Glutamatergic neuron (in vitro differentiated cells): ENCODE measurements at regions not wholly inside any gene's neighbourhood (a gene's known extent, or its start where the extent isn't known, plus 50 kb on each side); places are given as distances from the start of the nearest gene placed in this dataset.
"Not testable (repeated sequence)": the region's sequence is repeated elsewhere in the genome, so short reads cannot be mapped to it uniquely, and the experiment has no call there.

ENCODE experiments used
- DNase-seq: peaks from one replicate; pipeline ENCODE4 v3.0.0; 2022
- H3K27ac Mint-ChIP-seq: one replicate; pipeline ENCODE4 v1.8.0; 2020; ENCODE audit warnings: mild to moderate bottlenecking, mixed read lengths, inconsistent platforms; ENCODE audit not compliant: unreplicated experiment
- H3K27me3 Mint-ChIP-seq: one replicate; pipeline ENCODE4 v1.8.0; 2020; ENCODE audit warnings: mild to moderate bottlenecking, moderate library complexity, mixed read lengths, inconsistent platforms; ENCODE audit not compliant: unreplicated experiment
- H3K36me3 Mint-ChIP-seq: one replicate; pipeline ENCODE4 v1.8.0; 2020; ENCODE audit warnings: mild to moderate bottlenecking, mixed read lengths, inconsistent platforms; ENCODE audit not compliant: unreplicated experiment
- H3K4me1 Mint-ChIP-seq: one replicate; pipeline ENCODE4 v1.8.0; 2020; ENCODE audit warnings: mild to moderate bottlenecking, low read depth, mixed read lengths, inconsistent platforms; ENCODE audit not compliant: unreplicated experiment
- H3K4me3 Mint-ChIP-seq: one replicate; pipeline ENCODE4 v1.8.0; 2020; ENCODE audit warnings: mild to moderate bottlenecking, mixed read lengths, inconsistent platforms; ENCODE audit not compliant: unreplicated experiment
- H3K9me3 Mint-ChIP-seq: one replicate; pipeline ENCODE4 v1.8.0; 2020; ENCODE audit warnings: mild to moderate bottlenecking, moderate library complexity, mixed read lengths, inconsistent platforms; ENCODE audit not compliant: unreplicated experiment
- TF ChIP-seq, protein P1 (sequence below): fragments of 200-600 bp; sonication (generic); IDR thresholded peaks from one replicate; pipeline ENCODE4 v1.5.0; 2021; ENCODE audit not compliant: partially characterized antibody, unreplicated experiment

DNA sequence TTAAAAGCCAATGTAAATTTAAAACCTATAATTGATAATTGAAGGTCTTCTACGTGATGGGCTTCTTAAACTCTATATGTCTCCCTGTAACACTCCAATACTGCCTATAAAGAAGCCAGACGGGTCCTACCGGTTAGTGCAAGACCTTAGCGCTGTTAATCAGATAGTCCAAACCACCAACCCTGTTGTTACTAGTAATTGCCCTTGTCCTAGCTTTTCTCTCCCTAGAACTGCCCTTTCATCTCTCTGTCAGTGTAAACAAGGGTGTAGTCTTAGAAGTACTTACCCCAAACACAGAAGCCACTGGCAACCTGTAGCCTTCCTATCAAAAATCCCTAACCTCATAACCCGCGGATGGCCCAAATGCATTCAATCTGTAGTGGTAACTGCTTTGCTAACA lies 243.0 kb upstream of the DIO3 start:
- Mint-ChIP-seq H3K4me3 (no peak overlapping the region), H3K27ac (no peak overlapping the region), H3K27me3 (peaks cover 2% of the 10 kb centered on the region), H3K36me3 (peaks cover 14% of the 10 kb centered on the region), H3K4me1 (no peaks in the 10 kb centered on the region), H3K9me3 (peaks cover 4% of the 10 kb centered on the region)
- TF ChIP-seq, protein P1, sequence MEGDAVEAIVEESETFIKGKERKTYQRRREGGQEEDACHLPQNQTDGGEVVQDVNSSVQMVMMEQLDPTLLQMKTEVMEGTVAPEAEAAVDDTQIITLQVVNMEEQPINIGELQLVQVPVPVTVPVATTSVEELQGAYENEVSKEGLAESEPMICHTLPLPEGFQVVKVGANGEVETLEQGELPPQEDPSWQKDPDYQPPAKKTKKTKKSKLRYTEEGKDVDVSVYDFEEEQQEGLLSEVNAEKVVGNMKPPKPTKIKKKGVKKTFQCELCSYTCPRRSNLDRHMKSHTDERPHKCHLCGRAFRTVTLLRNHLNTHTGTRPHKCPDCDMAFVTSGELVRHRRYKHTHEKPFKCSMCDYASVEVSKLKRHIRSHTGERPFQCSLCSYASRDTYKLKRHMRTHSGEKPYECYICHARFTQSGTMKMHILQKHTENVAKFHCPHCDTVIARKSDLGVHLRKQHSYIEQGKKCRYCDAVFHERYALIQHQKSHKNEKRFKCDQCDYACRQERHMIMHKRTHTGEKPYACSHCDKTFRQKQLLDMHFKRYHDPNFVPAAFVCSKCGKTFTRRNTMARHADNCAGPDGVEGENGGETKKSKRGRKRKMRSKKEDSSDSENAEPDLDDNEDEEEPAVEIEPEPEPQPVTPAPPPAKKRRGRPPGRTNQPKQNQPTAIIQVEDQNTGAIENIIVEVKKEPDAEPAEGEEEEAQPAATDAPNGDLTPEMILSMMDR: no peak
- no peak for DNase-seq

DNA sequence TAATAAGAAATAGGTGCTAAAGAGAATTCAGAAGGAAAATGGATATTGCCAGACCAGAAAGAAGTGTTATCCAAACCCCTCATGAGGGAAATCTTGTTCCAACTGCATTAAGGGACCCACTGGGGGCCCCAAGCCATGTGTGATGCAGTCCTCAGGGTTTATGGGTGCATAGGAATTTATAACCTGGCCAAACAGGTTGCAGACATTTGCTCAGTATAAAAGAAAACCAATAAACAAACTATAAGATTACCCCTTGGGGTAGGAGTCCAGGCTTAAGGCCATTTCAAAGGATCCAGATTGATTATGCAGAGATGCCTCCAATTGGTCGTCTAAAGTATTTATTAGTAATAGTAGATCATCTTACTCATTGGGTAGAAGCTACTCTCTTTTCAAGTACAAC lies 240.9 kb upstream of the DIO3 start:
- Mint-ChIP-seq H3K4me1 (no peaks in the 10 kb centered on the region), H3K4me3 (no peak overlapping the region), H3K9me3 (peaks cover 4% of the 10 kb centered on the region)

DNA sequence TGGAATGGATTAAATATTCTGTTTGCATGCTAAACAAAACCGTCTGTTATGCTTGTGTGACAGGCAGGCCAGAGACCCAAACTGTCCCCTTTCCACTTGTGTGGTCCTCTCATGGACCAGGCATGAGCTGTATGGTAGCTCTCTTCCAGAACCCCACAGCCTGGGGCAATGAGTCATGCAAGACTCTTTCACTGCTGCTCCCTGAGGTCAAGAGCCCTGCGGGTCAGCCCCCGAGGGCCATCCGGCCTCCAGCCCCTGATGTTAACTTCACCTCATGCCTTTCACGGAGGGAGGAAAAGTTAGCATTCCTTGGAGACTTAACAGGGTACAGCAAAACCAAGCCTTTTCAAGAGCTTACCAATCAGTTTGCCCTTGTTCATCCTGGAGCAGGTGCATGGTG lies 239.1 kb upstream of the DIO3 start:
- Mint-ChIP-seq H3K36me3 (peaks cover 18% of the 10 kb centered on the region), H3K27me3 (peaks cover 2% of the 10 kb centered on the region), H3K4me3 (no peak overlapping the region), H3K27ac (no peak overlapping the region), H3K9me3 (peaks cover 4% of the 10 kb centered on the region), H3K4me1 (no peaks in the 10 kb centered on the region)
- no peak for DNase-seq
- TF ChIP-seq, protein P1: no peak

More for the DNA sequence above, 240.9 kb upstream of the DIO3 start:
- TF ChIP-seq, protein P1: no peak
- DNase-seq: no peak
- H3K36me3 Mint-ChIP-seq: peaks cover 30% of the 10 kb centered on the region
- no peak overlapping the region for H3K27ac Mint-ChIP-seq
- H3K27me3 Mint-ChIP-seq: peaks cover 2% of the 10 kb centered on the region

DNA sequence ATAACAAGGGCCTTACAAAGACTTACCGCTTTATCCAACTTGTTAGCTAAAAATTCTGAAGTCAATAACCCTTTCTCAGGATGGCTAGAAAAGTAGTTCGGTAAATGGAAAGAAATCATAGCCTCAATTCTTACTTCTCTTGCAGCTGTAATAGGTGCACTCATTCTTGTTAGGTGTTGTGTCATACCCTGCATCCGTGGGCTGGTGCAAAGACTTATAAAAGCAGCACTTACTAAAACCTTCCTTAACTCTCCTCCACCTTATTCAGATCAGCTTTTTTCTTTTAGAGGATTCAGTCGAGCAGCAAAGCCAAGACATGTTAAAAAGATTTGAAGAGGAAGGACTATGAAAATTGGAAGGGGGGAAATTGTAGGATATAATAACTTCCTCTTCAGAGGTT lies 238.2 kb upstream of the DIO3 start:
- no peak overlapping the region for H3K4me3 Mint-ChIP-seq
- TF ChIP-seq, protein P1: no peak
- H3K36me3 Mint-ChIP-seq: peaks cover 18% of the 10 kb centered on the region
- peaks cover 4% of the 10 kb centered on the region for H3K9me3 Mint-ChIP-seq
- no peak overlapping the region for H3K27ac Mint-ChIP-seq
- no peak for DNase-seq
- H3K4me1 Mint-ChIP-seq: no peaks in the 10 kb centered on the region
- H3K27me3 Mint-ChIP-seq: peaks cover 2% of the 10 kb centered on the region

DNA sequence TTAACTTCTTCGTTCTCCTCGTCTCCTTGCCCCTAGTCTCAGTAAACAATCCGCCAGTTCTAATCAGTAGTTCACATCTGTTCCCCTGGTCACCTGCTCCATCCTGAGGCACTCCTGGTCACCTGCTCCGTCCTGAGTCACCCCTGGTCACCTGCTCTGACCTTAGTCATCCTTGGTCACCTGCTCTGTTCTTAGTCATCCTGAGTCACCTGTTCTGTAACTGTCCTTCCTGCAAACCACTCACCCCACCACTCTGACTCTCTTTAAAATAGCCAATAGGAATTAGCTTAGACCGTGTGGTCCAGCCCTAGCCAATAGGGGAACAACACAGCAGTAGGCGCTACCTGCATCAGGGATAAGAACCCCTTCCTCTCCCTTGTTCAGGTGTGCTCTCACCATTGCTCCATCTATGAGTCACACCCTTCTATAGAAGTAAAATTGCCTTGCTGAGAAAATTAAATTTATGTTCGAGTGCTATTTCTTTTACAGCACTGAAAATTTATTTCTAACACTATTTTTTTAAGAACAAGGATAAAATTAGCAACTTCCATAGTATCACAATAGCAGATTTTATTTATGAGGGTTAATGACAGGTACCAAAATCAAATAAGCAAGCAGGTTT lies 237.6 kb upstream of the DIO3 start:
- not testable (repeated sequence) for H3K9me3 Mint-ChIP-seq, H3K27me3 Mint-ChIP-seq, H3K27ac Mint-ChIP-seq, H3K4me1 Mint-ChIP-seq, H3K4me3 Mint-ChIP-seq, DNase-seq
- peaks cover 18% of the 10 kb centered on the region for H3K36me3 Mint-ChIP-seq
